ENCODE measurements at regions not wholly inside any gene's neighbourhood (a gene's known extent, or its start where the extent isn't known, plus 50 kb on each side); places are given as distances from the start of the nearest gene placed in this dataset.

DNA sequence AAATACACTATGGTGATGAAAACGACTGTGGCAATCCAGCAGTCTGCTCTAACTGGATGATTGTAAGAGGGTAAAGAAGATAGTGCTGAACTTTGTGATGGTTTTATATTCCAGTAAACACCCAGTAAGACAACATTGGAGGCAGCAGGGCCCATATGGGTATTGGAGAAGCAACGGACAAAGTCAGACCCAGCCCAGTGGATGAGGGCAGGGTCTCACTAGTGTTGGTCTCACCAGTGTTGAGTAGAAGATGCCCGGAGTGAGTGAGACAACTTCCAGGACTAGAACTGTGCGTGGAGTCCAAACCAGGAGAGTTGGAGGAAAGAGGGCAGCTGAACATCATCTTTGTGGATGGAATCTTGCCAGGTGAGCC, 71.9 kb upstream of the CELF4 start:
- H3K36me3 ChIP-seq = no peaks in the 10 kb centered on the region
- WGBS = 88% methylated on average over 4 of the region's 4 CpGs
- no peak for DNase-seq (ENCODE audit: low spot score in 2 of 2)

DNA sequence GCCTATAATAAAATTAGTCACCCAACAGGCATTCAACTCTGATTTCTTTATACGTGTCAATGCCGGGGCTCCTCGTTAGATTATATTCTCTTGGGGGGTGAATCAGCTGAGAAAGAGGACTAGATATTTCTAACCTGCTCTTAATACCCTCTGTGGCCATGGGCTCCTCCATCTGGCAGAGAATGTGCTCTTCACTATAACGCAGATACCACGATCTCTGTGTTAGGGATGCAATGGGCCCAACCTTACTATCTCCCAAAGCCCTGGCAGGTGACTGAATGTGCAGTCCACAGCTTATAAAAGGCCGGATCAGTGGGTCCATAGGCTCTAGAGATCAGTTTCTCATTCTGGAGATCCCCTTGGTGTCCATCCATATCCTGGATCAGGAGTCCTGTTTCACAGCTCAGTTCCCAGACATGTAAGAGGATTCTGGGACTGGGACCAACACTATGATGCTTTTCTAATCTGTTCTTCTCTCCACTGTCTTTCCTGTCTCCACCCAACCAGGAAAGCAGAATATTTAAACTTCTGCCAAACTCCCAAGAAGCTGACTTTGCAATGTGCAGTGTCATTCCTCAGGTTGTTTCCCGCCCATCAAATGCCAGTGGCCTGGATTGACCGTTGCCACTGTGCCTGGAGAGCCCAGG, 71.4 kb upstream of the CELF4 start:
- no peaks in the 10 kb centered on the region for H3K9me3 ChIP-seq
- H3K4me1 ChIP-seq = no peaks in the 10 kb centered on the region
- no peak for TF ChIP-seq EP300 (IDR thresholded peaks at IDR 0.05)
- no peak for TF ChIP-seq POLR2A (IDR thresholded peaks at IDR 0.05)
- TF ChIP-seq POLR2AphosphoS5 (IDR thresholded peaks at IDR 0.05) = no peak
- H3K4me3 ChIP-seq = no peak overlapping the region
- 90% methylated on average over 8 of the region's 8 CpGs for WGBS
- no peak for DNase-seq (ENCODE audit: low spot score in 2 of 2)
- no peaks in the 10 kb centered on the region for H3K27me3 ChIP-seq
- H3K27ac ChIP-seq = no peak overlapping the region
- H3K36me3 ChIP-seq = no peaks in the 10 kb centered on the region

More for the DNA sequence above, 71.9 kb upstream of the CELF4 start:
- no peak for TF ChIP-seq POLR2A (IDR thresholded peaks at IDR 0.05)
- no peak for TF ChIP-seq EP300 (IDR thresholded peaks at IDR 0.05)
- TF ChIP-seq POLR2AphosphoS5 (IDR thresholded peaks at IDR 0.05) = no peak
- TF ChIP-seq, protein P1, sequence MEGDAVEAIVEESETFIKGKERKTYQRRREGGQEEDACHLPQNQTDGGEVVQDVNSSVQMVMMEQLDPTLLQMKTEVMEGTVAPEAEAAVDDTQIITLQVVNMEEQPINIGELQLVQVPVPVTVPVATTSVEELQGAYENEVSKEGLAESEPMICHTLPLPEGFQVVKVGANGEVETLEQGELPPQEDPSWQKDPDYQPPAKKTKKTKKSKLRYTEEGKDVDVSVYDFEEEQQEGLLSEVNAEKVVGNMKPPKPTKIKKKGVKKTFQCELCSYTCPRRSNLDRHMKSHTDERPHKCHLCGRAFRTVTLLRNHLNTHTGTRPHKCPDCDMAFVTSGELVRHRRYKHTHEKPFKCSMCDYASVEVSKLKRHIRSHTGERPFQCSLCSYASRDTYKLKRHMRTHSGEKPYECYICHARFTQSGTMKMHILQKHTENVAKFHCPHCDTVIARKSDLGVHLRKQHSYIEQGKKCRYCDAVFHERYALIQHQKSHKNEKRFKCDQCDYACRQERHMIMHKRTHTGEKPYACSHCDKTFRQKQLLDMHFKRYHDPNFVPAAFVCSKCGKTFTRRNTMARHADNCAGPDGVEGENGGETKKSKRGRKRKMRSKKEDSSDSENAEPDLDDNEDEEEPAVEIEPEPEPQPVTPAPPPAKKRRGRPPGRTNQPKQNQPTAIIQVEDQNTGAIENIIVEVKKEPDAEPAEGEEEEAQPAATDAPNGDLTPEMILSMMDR (IDR thresholded peaks at IDR 0.05) = no peak
- H3K4me1 ChIP-seq = no peaks in the 10 kb centered on the region
- no peak overlapping the region for H3K4me3 ChIP-seq
- H3K9me3 ChIP-seq = no peaks in the 10 kb centered on the region
- H3K27me3 ChIP-seq = no peaks in the 10 kb centered on the region
- H3K27ac ChIP-seq = no peak overlapping the region

DNA sequence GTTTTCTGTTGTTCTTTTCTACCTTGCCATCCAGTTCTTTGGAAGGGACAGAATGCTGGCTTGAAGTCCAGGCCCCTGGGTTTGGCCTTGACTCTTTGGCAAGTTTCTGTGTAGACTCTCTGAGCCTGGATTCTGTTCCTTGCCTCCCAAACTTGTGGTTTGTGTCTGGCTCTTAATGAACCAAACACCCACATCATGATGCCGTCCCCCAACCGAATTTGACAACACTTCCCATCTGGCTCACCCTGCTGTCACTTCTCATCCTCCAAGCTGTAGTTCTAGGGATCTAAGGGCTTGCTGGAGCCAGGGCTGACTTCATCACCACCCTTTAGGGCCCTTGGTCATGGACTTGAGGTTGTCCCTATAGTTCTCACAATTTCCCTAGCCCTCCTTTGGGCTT, 68.9 kb upstream of the CELF4 start:
- H3K9me3 ChIP-seq = no peaks in the 10 kb centered on the region
- no peaks in the 10 kb centered on the region for H3K4me1 ChIP-seq
- no peak for DNase-seq (ENCODE audit: low spot score in 2 of 2)
- TF ChIP-seq EP300 (IDR thresholded peaks at IDR 0.05) (no peak), POLR2AphosphoS5 (IDR thresholded peaks at IDR 0.05) (no peak), POLR2A (IDR thresholded peaks at IDR 0.05) (no peak)
- TF ChIP-seq, protein P1 (IDR thresholded peaks at IDR 0.05) = no peak
- WGBS = 60% methylated on average over 2 of the region's 2 CpGs
- no peak overlapping the region for H3K27ac ChIP-seq
- no peaks in the 10 kb centered on the region for H3K36me3 ChIP-seq
- no peak overlapping the region for H3K4me3 ChIP-seq
- H3K27me3 ChIP-seq = no peaks in the 10 kb centered on the region

DNA sequence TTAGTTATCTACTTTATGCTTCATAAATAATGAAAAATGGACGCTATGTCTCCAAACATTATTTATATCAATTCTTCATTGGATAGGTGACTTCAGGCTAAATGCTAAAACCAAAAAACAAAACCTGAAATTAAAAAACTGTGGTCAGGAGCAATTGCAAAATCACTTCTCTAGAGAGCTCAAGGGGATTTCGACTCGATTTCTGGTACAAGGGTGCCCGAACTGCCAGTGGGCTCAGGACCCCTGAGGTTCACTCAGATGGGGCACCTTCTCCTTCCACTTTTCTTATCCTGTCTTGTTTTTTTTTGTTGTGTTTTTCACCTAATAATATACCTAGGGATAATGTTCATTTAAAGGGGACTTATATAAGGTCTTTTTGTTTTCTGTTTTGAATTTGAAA, 65.8 kb upstream of the CELF4 start:
- no peaks in the 10 kb centered on the region for H3K9me3 ChIP-seq
- TF ChIP-seq POLR2AphosphoS5 (IDR thresholded peaks at IDR 0.05) (no peak), POLR2A (IDR thresholded peaks at IDR 0.05) (no peak), EP300 (IDR thresholded peaks at IDR 0.05) (no peak)
- TF ChIP-seq, protein P1 (IDR thresholded peaks at IDR 0.05) = no peak
- DNase-seq (ENCODE audit: low spot score in 2 of 2) = no peak
- 84% methylated on average over 4 of the region's 4 CpGs for WGBS
- H3K4me1 ChIP-seq = no peaks in the 10 kb centered on the region
- H3K36me3 ChIP-seq = no peaks in the 10 kb centered on the region
- no peak overlapping the region for H3K4me3 ChIP-seq
- H3K27me3 ChIP-seq = no peaks in the 10 kb centered on the region
- H3K27ac ChIP-seq = no peak overlapping the region

DNA sequence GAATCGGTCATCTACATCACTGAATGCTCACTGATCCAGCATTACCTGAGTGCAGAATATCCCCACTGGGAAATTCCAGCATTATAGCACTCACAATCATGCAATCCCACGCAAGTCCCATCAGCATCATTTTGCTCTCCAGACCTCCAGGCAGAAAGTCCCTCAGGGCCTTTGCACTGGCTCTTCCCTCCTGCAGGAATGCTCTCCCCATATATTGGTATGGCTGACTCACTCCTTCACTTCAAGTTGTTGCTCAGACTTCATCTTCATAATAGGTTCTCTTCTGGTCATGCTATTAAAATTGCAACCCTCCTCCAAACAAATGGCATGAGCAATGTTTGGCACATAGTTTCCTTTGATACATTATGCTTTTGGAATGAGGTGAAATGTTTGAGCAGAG, 64.7 kb upstream of the CELF4 start:
- DNase-seq (ENCODE audit: low spot score in 2 of 2) = no peak
- WGBS = 84% methylated on average over 2 of the region's 2 CpGs
- H3K4me3 ChIP-seq = no peak overlapping the region

More for the DNA sequence above, 64.7 kb upstream of the CELF4 start:
- Histone ChIP-seq H3K36me3 (no peaks in the 10 kb centered on the region), H3K27ac (no peak overlapping the region), H3K9me3 (no peaks in the 10 kb centered on the region), H3K27me3 (no peaks in the 10 kb centered on the region), H3K4me1 (no peaks in the 10 kb centered on the region)
- TF ChIP-seq POLR2A (IDR thresholded peaks at IDR 0.05) (no peak), POLR2AphosphoS5 (IDR thresholded peaks at IDR 0.05) (no peak), EP300 (IDR thresholded peaks at IDR 0.05) (no peak)
- TF ChIP-seq, protein P1 (IDR thresholded peaks at IDR 0.05) = no peak
